ENCODE measurements at regions not wholly inside any gene's neighbourhood (a gene's known extent, or its start where the extent isn't known, plus 50 kb on each side); places are given as distances from the start of the nearest gene placed in this dataset.

DNA sequence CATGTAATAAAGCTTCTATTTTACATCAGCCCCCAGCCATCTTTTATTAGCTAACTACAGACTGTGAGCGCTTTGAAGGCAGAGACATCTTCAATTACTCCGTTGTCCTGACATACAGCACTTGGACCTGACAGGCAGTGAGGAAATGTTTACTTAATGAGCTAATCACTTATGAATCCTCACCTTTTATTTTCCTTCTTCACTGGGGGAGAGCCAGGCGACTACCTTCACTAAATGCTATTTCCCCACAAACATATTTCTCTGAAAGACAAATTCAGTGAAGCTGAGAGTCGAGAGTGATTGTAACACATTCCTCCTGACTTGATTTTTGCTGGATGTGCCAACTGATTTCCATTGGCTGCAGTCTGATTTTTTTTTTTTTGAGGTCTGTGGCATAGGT is 192.1 kb upstream of the CLINT1 start:
- TF ChIP-seq, protein P1, sequence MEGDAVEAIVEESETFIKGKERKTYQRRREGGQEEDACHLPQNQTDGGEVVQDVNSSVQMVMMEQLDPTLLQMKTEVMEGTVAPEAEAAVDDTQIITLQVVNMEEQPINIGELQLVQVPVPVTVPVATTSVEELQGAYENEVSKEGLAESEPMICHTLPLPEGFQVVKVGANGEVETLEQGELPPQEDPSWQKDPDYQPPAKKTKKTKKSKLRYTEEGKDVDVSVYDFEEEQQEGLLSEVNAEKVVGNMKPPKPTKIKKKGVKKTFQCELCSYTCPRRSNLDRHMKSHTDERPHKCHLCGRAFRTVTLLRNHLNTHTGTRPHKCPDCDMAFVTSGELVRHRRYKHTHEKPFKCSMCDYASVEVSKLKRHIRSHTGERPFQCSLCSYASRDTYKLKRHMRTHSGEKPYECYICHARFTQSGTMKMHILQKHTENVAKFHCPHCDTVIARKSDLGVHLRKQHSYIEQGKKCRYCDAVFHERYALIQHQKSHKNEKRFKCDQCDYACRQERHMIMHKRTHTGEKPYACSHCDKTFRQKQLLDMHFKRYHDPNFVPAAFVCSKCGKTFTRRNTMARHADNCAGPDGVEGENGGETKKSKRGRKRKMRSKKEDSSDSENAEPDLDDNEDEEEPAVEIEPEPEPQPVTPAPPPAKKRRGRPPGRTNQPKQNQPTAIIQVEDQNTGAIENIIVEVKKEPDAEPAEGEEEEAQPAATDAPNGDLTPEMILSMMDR (conservative IDR thresholded peaks at IDR 0.05; ENCODE audit: low read length), result no peak
- no peak for TF ChIP-seq EZH2phosphoT487 (IDR thresholded peaks at IDR 0.05; ENCODE audit: borderline replicate concordance, low read depth, low read length)
